T-cell (primary cell): ENCODE measurements at regions not wholly inside any gene's neighbourhood (a gene's known extent, or its start where the extent isn't known, plus 50 kb on each side); places are given as distances from the start of the nearest gene placed in this dataset.
A peak's percentile ranks its signal among the peaks of the same experiment; 100 is the strongest.
"Not testable (repeated sequence)": the region's sequence is repeated elsewhere in the genome, so short reads cannot be mapped to it uniquely, and the experiment has no call there.

ENCODE experiments used
- ATAC-seq, 4 experiments: fragments of 200-7000 bp in 3 of 4; fragments of 150-1000 bp in 1 of 4; cut with Tn5 transposase; replicated peaks in 1 of 4; 1 replicate in 3 of 4; 2 replicates in 1 of 4; pipeline ENCODE4 v1.10.0; 2021; ENCODE audit warnings: moderate library complexity in 3 of 4, mild to moderate bottlenecking in 2 of 4, moderate number of reproducible peaks in 1 of 4
- CTCF ChIA-PET, 2 donors: fragments of 300-600 bp; sonication (Branson Sonifier 250); formaldehyde crosslinking; loops; one replicate each; lab custom pipeline; 2022; ENCODE audit warnings: antibody characterized with exemption in 2 of 2; lab: Charles Lee
- POLR2A ChIA-PET, 2 donors: fragments of 300-600 bp; sonication (Branson Sonifier 250); formaldehyde crosslinking; loops; one replicate each; lab custom pipeline; 2022; ENCODE audit warnings: antibody characterized with exemption in 2 of 2; lab: Charles Lee
- DNase-seq, 35 experiments: peaks; one replicate each; pipeline versions ENCODE4 v3.0.0 to v3.0.0-alpha.2; 2013 to 2023
- H3K27ac ChIP-seq: one replicate; pipeline ENCODE4 v1.5.1; 2013; ENCODE audit warnings: low read length
- H3K27me3 ChIP-seq, 2 experiments: replicated peaks in 1 of 2; 1 replicate in 1 of 2; 2 replicates in 1 of 2; pipeline versions ENCODE4 v1.6.1 to v1.7.0; 2013; ENCODE audit warnings: low read length in 1 of 2, mixed read lengths in 1 of 2; ENCODE audit not compliant: control insufficient read depth in 2 of 2, insufficient read depth in 2 of 2; ENCODE audit errors: extremely low read depth in 1 of 2
- H3K36me3 ChIP-seq, 2 donors: 1 replicate in 1 of 2; 2 replicates in 1 of 2; pipeline versions ENCODE4 v1.6.1 to v1.7.0; 2013; ENCODE audit warnings: low read length in 1 of 2; ENCODE audit not compliant: control insufficient read depth in 2 of 2, insufficient read depth in 1 of 2; ENCODE audit errors: extremely low read depth in 1 of 2
- H3K4me1 ChIP-seq, 2 experiments: 1 replicate in 1 of 2; 2 replicates in 1 of 2; pipeline versions ENCODE4 v1.6.1 to v1.7.0; 2013; ENCODE audit warnings: low read length in 2 of 2, mixed read lengths in 1 of 2; ENCODE audit not compliant: insufficient read depth in 2 of 2, control insufficient read depth in 1 of 2; ENCODE audit errors: extremely low read depth in 1 of 2
- H3K4me3 ChIP-seq, 2 donors: 1 replicate in 1 of 2; 2 replicates in 1 of 2; pipeline versions ENCODE4 v1.5.1 to v1.7.0; 2013; ENCODE audit warnings: mild to moderate bottlenecking in 2 of 2, low read length in 1 of 2, moderate library complexity in 1 of 2; ENCODE audit not compliant: control insufficient read depth in 1 of 2; ENCODE audit errors: extremely low read depth in 1 of 2
- H3K9me3 ChIP-seq: 2 replicates; pipeline ENCODE4 v1.7.0; 2013
- H3K27ac Mint-ChIP-seq, 2 donors: one replicate each; pipeline ENCODE4 v1.8.0; 2020 to 2021; ENCODE audit warnings: mild to moderate bottlenecking in 2 of 2, mixed read lengths in 2 of 2
- H3K27me3 Mint-ChIP-seq, 2 donors: one replicate each; pipeline ENCODE4 v1.8.0; 2021 to 2022; ENCODE audit warnings: mixed read lengths in 2 of 2
- H3K36me3 Mint-ChIP-seq: one replicate; pipeline ENCODE4 v1.8.0; 2021; ENCODE audit warnings: mixed read lengths
- H3K4me1 Mint-ChIP-seq, 3 donors: one replicate each; pipeline ENCODE4 v1.8.0; 2020 to 2022; ENCODE audit warnings: mixed read lengths in 3 of 3, mild to moderate bottlenecking in 1 of 3
- H3K4me3 Mint-ChIP-seq, 3 donors: one replicate each; pipeline ENCODE4 v1.8.0; 2020 to 2022; ENCODE audit warnings: mild to moderate bottlenecking in 3 of 3, mixed read lengths in 3 of 3, moderate library complexity in 3 of 3
- H3K9me3 Mint-ChIP-seq, 3 donors: one replicate each; pipeline ENCODE4 v1.8.0; 2020 to 2022; ENCODE audit warnings: mixed read lengths in 3 of 3
- WGBS: methylation state at CpG from one replicate; pipeline ENCODE4 v1.1.5; 2013; ENCODE audit warnings: missing lambda C conversion rate; ENCODE audit not compliant: insufficient coverage; 5-methylcytosine and 5-hydroxymethylcytosine counted together

- WGBS = 56% methylated on average over 2 of the region's 3 CpGs
- Histone ChIP-seq H3K27ac (no peak overlapping the region), H3K27me3 (no peaks in the 10 kb centered on the region), H3K9me3 (no peaks in the 10 kb centered on the region), H3K4me1 (no peaks in the 10 kb centered on the region), H3K36me3 (no peaks in the 10 kb centered on the region), H3K4me3 (no peak overlapping the region)
- H3K4me1 Mint-ChIP-seq = peaks cover 0 to 2% (median 0%) of the 10 kb centered on the region in 3 donors
- no peaks in the 10 kb centered on the region for H3K36me3 Mint-ChIP-seq
- no peak overlapping the region for H3K27ac Mint-ChIP-seq
- no peaks in the 10 kb centered on the region for H3K9me3 Mint-ChIP-seq
- H3K27me3 Mint-ChIP-seq = no peaks in the 10 kb centered on the region
- POLR2A ChIA-PET = interaction anchor here in 1 of 2 donors (0.6 kb wide), 1 partner anchor 517 kb away, joined by 6 read pairs; no protein-coding TSS in a partner anchor
- ATAC-seq = no peak
- CTCF ChIA-PET = interaction anchor here in 1 of 2 donors (0.6 kb wide), 1 partner anchor 719 kb away, joined by 3 read pairs; no protein-coding TSS in a partner anchor
- no peak overlapping the region for H3K4me3 Mint-ChIP-seq
- DNase-seq = no peak
These were observed 537.8 kb upstream of the BOD1L1 start for GRCh38 chr4:14165222-14165920.

GRCh38 chr4:14167876-14168510 lies 540.5 kb upstream of the BOD1L1 start:
- 100% methylated on average over 1 of the region's 8 CpGs for WGBS
- no peaks in the 10 kb centered on the region for H3K36me3 Mint-ChIP-seq
- Histone ChIP-seq H3K27ac (no peak overlapping the region), H3K4me1 (no peaks in the 10 kb centered on the region), H3K27me3 (no peaks in the 10 kb centered on the region), H3K4me3 (no peak overlapping the region), H3K9me3 (no peaks in the 10 kb centered on the region), H3K36me3 (no peaks in the 10 kb centered on the region)
- H3K27ac Mint-ChIP-seq = no peak overlapping the region
- no peaks in the 10 kb centered on the region for H3K27me3 Mint-ChIP-seq
- H3K9me3 Mint-ChIP-seq = no peaks in the 10 kb centered on the region
- CTCF ChIA-PET = interaction anchor here in 1 of 2 donors (0.6 kb wide), 1 partner anchor 270 kb away, joined by 4 read pairs; no protein-coding TSS in a partner anchor
- no peak for ATAC-seq
- POLR2A ChIA-PET = no interaction called here
- no peak overlapping the region for H3K4me3 Mint-ChIP-seq
- H3K4me1 Mint-ChIP-seq = peaks cover 0 to 2% (median 0%) of the 10 kb centered on the region in 3 donors
- no peak for DNase-seq

GRCh38 chr4:14168919-14169318 lies 541.4 kb upstream of the BOD1L1 start:
- no peak for DNase-seq
- CTCF ChIA-PET = no interaction called here
- no peaks in the 10 kb centered on the region for H3K27me3 ChIP-seq
- POLR2A ChIA-PET = interaction anchor here in 1 of 2 donors (0.6 kb wide), 1 partner anchor 25 kb away, joined by 3 read pairs; no protein-coding TSS in a partner anchor
- no peak overlapping the region for H3K27ac ChIP-seq
- Mint-ChIP-seq H3K4me1 (peaks cover 0 to 2% (median 0%) of the 10 kb centered on the region in 3 donors), H3K36me3 (no peaks in the 10 kb centered on the region), H3K9me3 (no peaks in the 10 kb centered on the region), H3K4me3 (no peak overlapping the region), H3K27me3 (no peaks in the 10 kb centered on the region), H3K27ac (no peak overlapping the region)
- no peak overlapping the region for H3K4me3 ChIP-seq
- no peak for ATAC-seq
- no peaks in the 10 kb centered on the region for H3K4me1 ChIP-seq
- H3K9me3 ChIP-seq = no peaks in the 10 kb centered on the region
- WGBS = 12% methylated on average over 4 of the region's 5 CpGs
- H3K36me3 ChIP-seq = no peaks in the 10 kb centered on the region

DNA sequence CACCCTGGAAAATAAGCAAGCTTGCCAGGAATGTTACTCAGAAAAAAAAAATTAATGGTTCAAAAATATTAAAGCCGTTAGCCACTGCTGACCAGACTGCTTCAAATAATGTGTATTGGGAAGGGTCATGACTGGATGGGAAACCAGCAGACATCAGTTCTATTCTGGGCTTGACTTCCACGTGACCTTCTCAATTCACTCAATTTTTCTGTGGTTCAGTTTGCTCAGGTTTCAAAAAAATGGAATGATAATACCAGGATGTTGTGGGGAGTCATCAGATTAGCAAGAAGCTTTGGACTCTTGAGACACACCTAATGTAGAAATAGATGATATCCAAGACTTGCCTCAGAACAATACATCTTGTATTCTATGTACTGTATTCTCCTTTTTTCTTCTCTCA lies 541.9 kb upstream of the BOD1L1 start:
- no peaks in the 10 kb centered on the region for H3K9me3 Mint-ChIP-seq
- DNase-seq = no peak
- H3K27ac Mint-ChIP-seq = no peak overlapping the region
- Histone ChIP-seq H3K9me3 (no peaks in the 10 kb centered on the region), H3K36me3 (no peaks in the 10 kb centered on the region), H3K27ac (no peak overlapping the region), H3K4me3 (no peak overlapping the region), H3K27me3 (no peaks in the 10 kb centered on the region), H3K4me1 (no peaks in the 10 kb centered on the region)
- WGBS = 83% methylated on average over 1 of the region's 2 CpGs
- peaks cover 0 to 2% (median 0%) of the 10 kb centered on the region in 3 donors for H3K4me1 Mint-ChIP-seq
- ChIA-PET CTCF (no interaction called here), POLR2A (no interaction called here)
- no peak overlapping the region for H3K4me3 Mint-ChIP-seq
- H3K27me3 Mint-ChIP-seq = no peaks in the 10 kb centered on the region
- no peak for ATAC-seq
- no peaks in the 10 kb centered on the region for H3K36me3 Mint-ChIP-seq

GRCh38 chr4:14169940-14170339 lies 542.4 kb upstream of the BOD1L1 start:
- H3K9me3 Mint-ChIP-seq, H3K4me3 Mint-ChIP-seq, H3K27me3 ChIP-seq, ATAC-seq, H3K4me3 ChIP-seq, POLR2A ChIA-PET, H3K36me3 Mint-ChIP-seq, CTCF ChIA-PET, DNase-seq, H3K27ac Mint-ChIP-seq, H3K9me3 ChIP-seq, H3K27ac ChIP-seq, H3K36me3 ChIP-seq, H3K4me1 ChIP-seq, H3K4me1 Mint-ChIP-seq, H3K27me3 Mint-ChIP-seq: not testable (repeated sequence)
- 88% methylated on average over 4 of the region's 6 CpGs for WGBS

GRCh38 chr4:14176613-14177012 lies 549.1 kb upstream of the BOD1L1 start:
- H3K27me3 Mint-ChIP-seq = no peaks in the 10 kb centered on the region
- Histone ChIP-seq H3K36me3 (no peaks in the 10 kb centered on the region), H3K9me3 (no peaks in the 10 kb centered on the region), H3K27me3 (no peaks in the 10 kb centered on the region), H3K4me1 (peaks cover 8 to 26% of the 10 kb centered on the region in 2 experiments), H3K27ac (no peak overlapping the region), H3K4me3 (no peak overlapping the region)
- ChIA-PET POLR2A (no interaction called here), CTCF (no interaction called here)
- DNase-seq (no peak), ATAC-seq (no peak)
- H3K36me3 Mint-ChIP-seq = no peaks in the 10 kb centered on the region
- peak overlapping the region in 1 of 2 donors; percentile 57 for H3K27ac Mint-ChIP-seq
- peak overlapping the region in 1 of 3 donors; percentile 40 for H3K4me3 Mint-ChIP-seq
- H3K9me3 Mint-ChIP-seq = peaks cover 0 to 3% (median 0%) of the 10 kb centered on the region in 3 donors
- H3K4me1 Mint-ChIP-seq = peaks cover 31 to 34% (median 32%) of the 10 kb centered on the region in 3 donors
- no CpG with 5 or more reads among the region's 3 CpGs for WGBS
